Hepatocyte (in vitro differentiated cells): ENCODE measurements at regions not wholly inside any gene's neighbourhood (a gene's known extent, or its start where the extent isn't known, plus 50 kb on each side); places are given as distances from the start of the nearest gene placed in this dataset.
A peak's percentile ranks its signal among the peaks of the same experiment; 100 is the strongest.

ENCODE experiments used
- DNase-seq: peaks from one replicate; pipeline ENCODE4 v3.0.0-alpha.2; 2016; ENCODE audit warnings: low spot score
- H2AFZ ChIP-seq: fragments of 200-600 bp; sonication (generic); 2 replicates; pipeline ENCODE4 v1.6.0; 2016; ENCODE audit warnings: antibody characterized with exemption, mild to moderate bottlenecking
- H3K27ac ChIP-seq: fragments of 200-600 bp; sonication (generic); 2 replicates; pipeline ENCODE4 v1.5.1; 2016; ENCODE audit warnings: mild to moderate bottlenecking
- H3K27me3 ChIP-seq: fragments of 200-600 bp; sonication (generic); 2 replicates; pipeline ENCODE4 v1.6.1; 2016
- H3K36me3 ChIP-seq: fragments of 200-600 bp; sonication (generic); replicated peaks from 2 replicates; pipeline ENCODE4 v1.5.1; 2016; ENCODE audit warnings: low read depth; ENCODE audit not compliant: insufficient read depth
- H3K4me1 ChIP-seq: fragments of 200-600 bp; sonication (generic); 2 replicates; pipeline ENCODE4 v1.5.1; 2016; ENCODE audit warnings: mild to moderate bottlenecking, moderate library complexity; ENCODE audit not compliant: insufficient read depth
- H3K4me2 ChIP-seq: fragments of 200-600 bp; sonication (generic); 2 replicates; pipeline ENCODE4 v1.6.0; 2016
- H3K4me3 ChIP-seq: fragments of 200-600 bp; sonication (generic); 2 replicates; pipeline ENCODE4 v1.5.1; 2016; ENCODE audit warnings: mild to moderate bottlenecking
- H3K79me2 ChIP-seq: fragments of 200-600 bp; sonication (generic); 2 replicates; pipeline ENCODE4 v1.6.0; 2017; ENCODE audit warnings: mild to moderate bottlenecking
- H3K9me2 ChIP-seq: fragments of 200-600 bp; sonication (generic); replicated peaks from 2 replicates; pipeline ENCODE4 v1.6.0; 2017; ENCODE audit warnings: mild to moderate bottlenecking; ENCODE audit not compliant: insufficient read depth
- H3K9me3 ChIP-seq: fragments of 200-600 bp; sonication (generic); 2 replicates; pipeline ENCODE4 v1.5.1; 2016; ENCODE audit warnings: low read depth, mild to moderate bottlenecking
- H4K20me1 ChIP-seq: fragments of 200-600 bp; sonication (generic); 2 replicates; pipeline ENCODE4 v1.6.0; 2016; ENCODE audit warnings: mild to moderate bottlenecking; ENCODE audit not compliant: insufficient read depth, poor library complexity, severe bottlenecking
- CTCF ChIP-seq: fragments of 200-600 bp; sonication (generic); IDR thresholded peaks from 2 replicates; pipeline ENCODE4 v1.5.1; 2016; ENCODE audit warnings: antibody characterized with exemption, mild to moderate bottlenecking; ENCODE audit not compliant: poor library complexity
- EZH2 ChIP-seq: fragments of 200-600 bp; sonication (generic); IDR thresholded peaks from 2 replicates; pipeline ENCODE4 v1.6.1; 2016; ENCODE audit warnings: antibody characterized with exemption, mild to moderate bottlenecking, borderline replicate concordance
- EZH2phosphoT487 ChIP-seq: fragments of 200-600 bp; sonication (generic); IDR thresholded peaks from one replicate; pipeline ENCODE4 v1.6.1; 2018; ENCODE audit warnings: antibody characterized with exemption, mild to moderate bottlenecking, low read depth, moderate library complexity; ENCODE audit not compliant: unreplicated experiment, severe bottlenecking
- WGBS: methylation state at CpG from one replicate; pipeline ENCODE4 v1.1.6; 2016; ENCODE audit warnings: low lambda C conversion rate; ENCODE audit errors: missing lambda C conversion rate; 5-methylcytosine and 5-hydroxymethylcytosine counted together

GRCh38 chr2:234676109-234676782 lies 179.4 kb upstream of the ARL4C start:
- no peak for TF ChIP-seq EZH2phosphoT487
- no peak for TF ChIP-seq EZH2
- TF ChIP-seq CTCF = no peak
- 58% methylated on average over 4 of the region's 4 CpGs for WGBS

GRCh38 chr2:234674781-234675201 lies 177.9 kb upstream of the ARL4C start:
- Histone ChIP-seq H3K36me3 (no peaks in the 10 kb centered on the region), H4K20me1 (no peaks in the 10 kb centered on the region), H3K4me2 (peak overlapping the region; percentile 6), H3K9me3 (no peaks in the 10 kb centered on the region), H3K4me3 (no peak overlapping the region), H2AFZ (no peak overlapping the region), H3K4me1 (peaks cover 24% of the 10 kb centered on the region), H3K9me2 (no peaks in the 10 kb centered on the region), H3K27ac (peak overlapping the region; percentile 3), H3K27me3 (no peaks in the 10 kb centered on the region), H3K79me2 (no peaks in the 10 kb centered on the region)
- DNase-seq = peak; percentile 40
- no peak for TF ChIP-seq CTCF
- TF ChIP-seq EZH2 = no peak
- no peak for TF ChIP-seq EZH2phosphoT487
- 33% methylated on average over 3 of the region's 3 CpGs for WGBS

More at GRCh38 chr2:234676109-234676782, 179.4 kb upstream of the ARL4C start:
- Histone ChIP-seq H3K9me2 (no peaks in the 10 kb centered on the region), H4K20me1 (no peaks in the 10 kb centered on the region), H3K27ac (peak overlapping the region; percentile 4), H3K4me3 (no peak overlapping the region), H3K9me3 (no peaks in the 10 kb centered on the region), H2AFZ (no peak overlapping the region), H3K79me2 (no peaks in the 10 kb centered on the region), H3K4me2 (no peak overlapping the region), H3K27me3 (no peaks in the 10 kb centered on the region), H3K36me3 (no peaks in the 10 kb centered on the region), H3K4me1 (peaks cover 33% of the 10 kb centered on the region)
- DNase-seq = no peak

GRCh38 chr2:234673961-234674759 lies 177.3 kb upstream of the ARL4C start:
- H3K27ac ChIP-seq = peak overlapping the region; percentile 3
- 100% methylated on average over 1 of the region's 1 CpG for WGBS
- H3K4me2 ChIP-seq = peak overlapping the region; percentile 6

More at GRCh38 chr2:234673961-234674759, 177.3 kb upstream of the ARL4C start:
- H3K4me1 ChIP-seq = peaks cover 17% of the 10 kb centered on the region
- H3K36me3 ChIP-seq = no peaks in the 10 kb centered on the region
- no peaks in the 10 kb centered on the region for H3K9me3 ChIP-seq
- no peak overlapping the region for H2AFZ ChIP-seq
- no peak for DNase-seq
- H3K79me2 ChIP-seq = no peaks in the 10 kb centered on the region
- H3K9me2 ChIP-seq = no peaks in the 10 kb centered on the region
- TF ChIP-seq CTCF (no peak), EZH2phosphoT487 (no peak), EZH2 (no peak)
- H4K20me1 ChIP-seq = no peaks in the 10 kb centered on the region
- H3K4me3 ChIP-seq = no peak overlapping the region
- H3K27me3 ChIP-seq = no peaks in the 10 kb centered on the region
